AG09319 (cell line): ENCODE measurements at regions not wholly inside any gene's neighbourhood (a gene's known extent, or its start where the extent isn't known, plus 50 kb on each side); places are given as distances from the start of the nearest gene placed in this dataset.

Experiments
- DNase-seq: peaks from one replicate; pipeline ENCODE4 v3.0.0-alpha.2; 2010; ENCODE audit warnings: low read depth; ENCODE audit errors: extremely low read depth
- CTCF ChIP-seq: IDR thresholded peaks from 2 replicates; pipeline ENCODE4 v1.5.1; 2011; ENCODE audit warnings: low read depth, mild to moderate bottlenecking, inconsistent platforms, low read length, moderate library complexity

- DNase-seq, result no peak
- TF ChIP-seq CTCF, result no peak
These were observed 339.0 kb upstream of the ADGRB3 start for GRCh38 chr6:68296126-68296525.

- no peak for DNase-seq
- TF ChIP-seq CTCF, result no peak
These were observed 352.4 kb upstream of the ADGRB3 start for GRCh38 chr6:68282646-68283045.

GRCh38 chr6:68279793-68280557 lies 355.1 kb upstream of the ADGRB3 start:
- no peak for TF ChIP-seq CTCF
- DNase-seq, result no peak

- DNase-seq, result no peak
- no peak for TF ChIP-seq CTCF
These were observed 361.8 kb upstream of the ADGRB3 start for GRCh38 chr6:68273297-68273696.

GRCh38 chr6:68256391-68256790 lies 378.7 kb upstream of the ADGRB3 start:
- TF ChIP-seq CTCF, result no peak
- no peak for DNase-seq

GRCh38 chr6:68252632-68253031 lies 382.4 kb upstream of the ADGRB3 start:
- TF ChIP-seq CTCF, result no peak
- DNase-seq, result no peak

- DNase-seq, result no peak
- TF ChIP-seq CTCF, result no peak
These were observed 387.3 kb upstream of the ADGRB3 start for GRCh38 chr6:68247782-68248181.
